WTC11 (cell line): ENCODE measurements at regions not wholly inside any gene's neighbourhood (a gene's known extent, or its start where the extent isn't known, plus 50 kb on each side); places are given as distances from the start of the nearest gene placed in this dataset.

Experiments used
- ETV6 ChIP-seq: sonication (generic); formaldehyde crosslinking; IDR thresholded peaks from 2 replicates; pipeline ENCODE4 v1.8.1; 2022; ENCODE audit warnings: mild to moderate bottlenecking, missing genetic modification reagents
- FOXJ3 ChIP-seq: sonication (generic); formaldehyde crosslinking; IDR thresholded peaks from 2 replicates; pipeline ENCODE4 v1.9.0; 2021; ENCODE audit warnings: missing genetic modification reagents, mild to moderate bottlenecking, borderline replicate concordance
- FOXK1 ChIP-seq: sonication (generic); formaldehyde crosslinking; IDR thresholded peaks from 2 replicates; pipeline ENCODE4 v1.8.0; 2022; ENCODE audit warnings: mild to moderate bottlenecking, moderate library complexity, missing genetic modification reagents
- NR1H2 ChIP-seq: sonication (generic); formaldehyde crosslinking; IDR thresholded peaks from 2 replicates; pipeline ENCODE4 v1.9.0; 2021; ENCODE audit warnings: mild to moderate bottlenecking, moderate library complexity, missing genetic modification reagents
- SP1 ChIP-seq: sonication (generic); formaldehyde crosslinking; conservative IDR thresholded peaks from 2 replicates; pipeline ENCODE4 v1.8.1; 2022; ENCODE audit warnings: missing genetic modification reagents
- TCF7 ChIP-seq: sonication (generic); formaldehyde crosslinking; IDR thresholded peaks from 2 replicates; pipeline ENCODE4 v1.8.0; 2022; ENCODE audit warnings: mild to moderate bottlenecking, low read depth, missing genetic modification reagents, moderate library complexity
- TF ChIP-seq, protein P1 (sequence below): sonication (generic); formaldehyde crosslinking; conservative IDR thresholded peaks from 2 replicates; pipeline ENCODE4 v1.8.1; 2023; ENCODE audit warnings: mild to moderate bottlenecking, low read depth, missing genetic modification reagents, moderate library complexity
- TF ChIP-seq, protein P2 (sequence below): fragments of 200-600 bp; IDR thresholded peaks from 2 replicates; pipeline ENCODE4 v1.8.0; 2022; ENCODE audit warnings: antibody characterized with exemption
- TF ChIP-seq, protein P3 (sequence below): sonication (generic); formaldehyde crosslinking; IDR thresholded peaks from 2 replicates; pipeline ENCODE4 v1.8.1; 2022; ENCODE audit warnings: low read depth, mild to moderate bottlenecking, moderate library complexity, missing genetic modification reagents, borderline replicate concordance
- TF ChIP-seq, protein P4 (sequence below): sonication (generic); formaldehyde crosslinking; IDR thresholded peaks from 2 replicates; pipeline ENCODE4 v1.8.0; 2022; ENCODE audit warnings: mild to moderate bottlenecking, missing genetic modification reagents
- TF ChIP-seq, protein P5 (sequence below): sonication (generic); formaldehyde crosslinking; conservative IDR thresholded peaks from 2 replicates; pipeline ENCODE4 v1.8.1; 2022; ENCODE audit warnings: mild to moderate bottlenecking, missing genetic modification reagents
- TF ChIP-seq, protein P6 (sequence below): sonication (generic); formaldehyde crosslinking; IDR thresholded peaks from 2 replicates; pipeline ENCODE4 v1.8.0; 2022; ENCODE audit warnings: missing genetic modification reagents
- TF ChIP-seq, protein P7 (sequence below): sonication (generic); formaldehyde crosslinking; IDR thresholded peaks from 2 replicates; pipeline ENCODE4 v1.8.1; 2022; ENCODE audit warnings: low read depth, missing genetic modification reagents, borderline replicate concordance

DNA sequence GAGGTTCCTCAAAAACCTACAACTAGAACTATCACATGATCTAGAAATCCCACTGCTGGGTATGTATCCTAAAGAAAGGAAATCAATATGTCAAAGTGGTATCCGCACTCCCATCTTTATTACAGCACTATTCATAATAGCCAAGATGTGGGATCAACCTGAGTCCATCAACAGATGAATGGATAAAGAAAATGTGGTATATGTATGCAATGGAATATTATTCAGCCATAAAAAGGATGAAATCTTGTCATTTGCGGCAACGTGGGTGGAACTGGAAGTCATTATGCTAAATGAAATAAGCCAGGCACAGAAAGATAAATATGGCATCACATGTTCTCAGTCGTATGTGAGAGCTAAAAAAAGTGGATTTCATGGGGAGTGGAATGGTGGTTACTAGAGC is 77.5 kb upstream of the DIO3 start:
- TF ChIP-seq, protein P1, sequence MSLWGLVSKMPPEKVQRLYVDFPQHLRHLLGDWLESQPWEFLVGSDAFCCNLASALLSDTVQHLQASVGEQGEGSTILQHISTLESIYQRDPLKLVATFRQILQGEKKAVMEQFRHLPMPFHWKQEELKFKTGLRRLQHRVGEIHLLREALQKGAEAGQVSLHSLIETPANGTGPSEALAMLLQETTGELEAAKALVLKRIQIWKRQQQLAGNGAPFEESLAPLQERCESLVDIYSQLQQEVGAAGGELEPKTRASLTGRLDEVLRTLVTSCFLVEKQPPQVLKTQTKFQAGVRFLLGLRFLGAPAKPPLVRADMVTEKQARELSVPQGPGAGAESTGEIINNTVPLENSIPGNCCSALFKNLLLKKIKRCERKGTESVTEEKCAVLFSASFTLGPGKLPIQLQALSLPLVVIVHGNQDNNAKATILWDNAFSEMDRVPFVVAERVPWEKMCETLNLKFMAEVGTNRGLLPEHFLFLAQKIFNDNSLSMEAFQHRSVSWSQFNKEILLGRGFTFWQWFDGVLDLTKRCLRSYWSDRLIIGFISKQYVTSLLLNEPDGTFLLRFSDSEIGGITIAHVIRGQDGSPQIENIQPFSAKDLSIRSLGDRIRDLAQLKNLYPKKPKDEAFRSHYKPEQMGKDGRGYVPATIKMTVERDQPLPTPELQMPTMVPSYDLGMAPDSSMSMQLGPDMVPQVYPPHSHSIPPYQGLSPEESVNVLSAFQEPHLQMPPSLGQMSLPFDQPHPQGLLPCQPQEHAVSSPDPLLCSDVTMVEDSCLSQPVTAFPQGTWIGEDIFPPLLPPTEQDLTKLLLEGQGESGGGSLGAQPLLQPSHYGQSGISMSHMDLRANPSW (CRISPR knock-in tag), result no peak
- TF ChIP-seq, protein P2, sequence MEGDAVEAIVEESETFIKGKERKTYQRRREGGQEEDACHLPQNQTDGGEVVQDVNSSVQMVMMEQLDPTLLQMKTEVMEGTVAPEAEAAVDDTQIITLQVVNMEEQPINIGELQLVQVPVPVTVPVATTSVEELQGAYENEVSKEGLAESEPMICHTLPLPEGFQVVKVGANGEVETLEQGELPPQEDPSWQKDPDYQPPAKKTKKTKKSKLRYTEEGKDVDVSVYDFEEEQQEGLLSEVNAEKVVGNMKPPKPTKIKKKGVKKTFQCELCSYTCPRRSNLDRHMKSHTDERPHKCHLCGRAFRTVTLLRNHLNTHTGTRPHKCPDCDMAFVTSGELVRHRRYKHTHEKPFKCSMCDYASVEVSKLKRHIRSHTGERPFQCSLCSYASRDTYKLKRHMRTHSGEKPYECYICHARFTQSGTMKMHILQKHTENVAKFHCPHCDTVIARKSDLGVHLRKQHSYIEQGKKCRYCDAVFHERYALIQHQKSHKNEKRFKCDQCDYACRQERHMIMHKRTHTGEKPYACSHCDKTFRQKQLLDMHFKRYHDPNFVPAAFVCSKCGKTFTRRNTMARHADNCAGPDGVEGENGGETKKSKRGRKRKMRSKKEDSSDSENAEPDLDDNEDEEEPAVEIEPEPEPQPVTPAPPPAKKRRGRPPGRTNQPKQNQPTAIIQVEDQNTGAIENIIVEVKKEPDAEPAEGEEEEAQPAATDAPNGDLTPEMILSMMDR, result no peak
- TF ChIP-seq NR1H2 (CRISPR knock-in tag) (no peak), TCF7 (CRISPR knock-in tag) (no peak), FOXK1 (CRISPR knock-in tag) (no peak), FOXJ3 (CRISPR knock-in tag) (no peak), SP1 (CRISPR knock-in tag) (no peak), ETV6 (CRISPR knock-in tag) (no peak)
- TF ChIP-seq, protein P3, sequence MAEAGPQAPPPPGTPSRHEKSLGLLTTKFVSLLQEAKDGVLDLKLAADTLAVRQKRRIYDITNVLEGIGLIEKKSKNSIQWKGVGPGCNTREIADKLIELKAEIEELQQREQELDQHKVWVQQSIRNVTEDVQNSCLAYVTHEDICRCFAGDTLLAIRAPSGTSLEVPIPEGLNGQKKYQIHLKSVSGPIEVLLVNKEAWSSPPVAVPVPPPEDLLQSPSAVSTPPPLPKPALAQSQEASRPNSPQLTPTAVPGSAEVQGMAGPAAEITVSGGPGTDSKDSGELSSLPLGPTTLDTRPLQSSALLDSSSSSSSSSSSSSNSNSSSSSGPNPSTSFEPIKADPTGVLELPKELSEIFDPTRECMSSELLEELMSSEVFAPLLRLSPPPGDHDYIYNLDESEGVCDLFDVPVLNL (CRISPR knock-in tag), result no peak
- TF ChIP-seq, protein P4, sequence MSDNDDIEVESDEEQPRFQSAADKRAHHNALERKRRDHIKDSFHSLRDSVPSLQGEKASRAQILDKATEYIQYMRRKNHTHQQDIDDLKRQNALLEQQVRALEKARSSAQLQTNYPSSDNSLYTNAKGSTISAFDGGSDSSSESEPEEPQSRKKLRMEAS (CRISPR knock-in tag), result no peak
- TF ChIP-seq, protein P5, sequence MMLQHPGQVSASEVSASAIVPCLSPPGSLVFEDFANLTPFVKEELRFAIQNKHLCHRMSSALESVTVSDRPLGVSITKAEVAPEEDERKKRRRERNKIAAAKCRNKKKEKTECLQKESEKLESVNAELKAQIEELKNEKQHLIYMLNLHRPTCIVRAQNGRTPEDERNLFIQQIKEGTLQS (CRISPR knock-in tag), result no peak
- TF ChIP-seq, protein P6, sequence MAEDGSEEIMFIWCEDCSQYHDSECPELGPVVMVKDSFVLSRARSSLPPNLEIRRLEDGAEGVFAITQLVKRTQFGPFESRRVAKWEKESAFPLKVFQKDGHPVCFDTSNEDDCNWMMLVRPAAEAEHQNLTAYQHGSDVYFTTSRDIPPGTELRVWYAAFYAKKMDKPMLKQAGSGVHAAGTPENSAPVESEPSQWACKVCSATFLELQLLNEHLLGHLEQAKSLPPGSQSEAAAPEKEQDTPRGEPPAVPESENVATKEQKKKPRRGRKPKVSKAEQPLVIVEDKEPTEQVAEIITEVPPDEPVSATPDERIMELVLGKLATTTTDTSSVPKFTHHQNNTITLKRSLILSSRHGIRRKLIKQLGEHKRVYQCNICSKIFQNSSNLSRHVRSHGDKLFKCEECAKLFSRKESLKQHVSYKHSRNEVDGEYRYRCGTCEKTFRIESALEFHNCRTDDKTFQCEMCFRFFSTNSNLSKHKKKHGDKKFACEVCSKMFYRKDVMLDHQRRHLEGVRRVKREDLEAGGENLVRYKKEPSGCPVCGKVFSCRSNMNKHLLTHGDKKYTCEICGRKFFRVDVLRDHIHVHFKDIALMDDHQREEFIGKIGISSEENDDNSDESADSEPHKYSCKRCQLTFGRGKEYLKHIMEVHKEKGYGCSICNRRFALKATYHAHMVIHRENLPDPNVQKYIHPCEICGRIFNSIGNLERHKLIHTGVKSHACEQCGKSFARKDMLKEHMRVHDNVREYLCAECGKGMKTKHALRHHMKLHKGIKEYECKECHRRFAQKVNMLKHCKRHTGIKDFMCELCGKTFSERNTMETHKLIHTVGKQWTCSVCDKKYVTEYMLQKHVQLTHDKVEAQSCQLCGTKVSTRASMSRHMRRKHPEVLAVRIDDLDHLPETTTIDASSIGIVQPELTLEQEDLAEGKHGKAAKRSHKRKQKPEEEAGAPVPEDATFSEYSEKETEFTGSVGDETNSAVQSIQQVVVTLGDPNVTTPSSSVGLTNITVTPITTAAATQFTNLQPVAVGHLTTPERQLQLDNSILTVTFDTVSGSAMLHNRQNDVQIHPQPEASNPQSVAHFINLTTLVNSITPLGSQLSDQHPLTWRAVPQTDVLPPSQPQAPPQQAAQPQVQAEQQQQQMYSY, result no peak
- TF ChIP-seq, protein P7, sequence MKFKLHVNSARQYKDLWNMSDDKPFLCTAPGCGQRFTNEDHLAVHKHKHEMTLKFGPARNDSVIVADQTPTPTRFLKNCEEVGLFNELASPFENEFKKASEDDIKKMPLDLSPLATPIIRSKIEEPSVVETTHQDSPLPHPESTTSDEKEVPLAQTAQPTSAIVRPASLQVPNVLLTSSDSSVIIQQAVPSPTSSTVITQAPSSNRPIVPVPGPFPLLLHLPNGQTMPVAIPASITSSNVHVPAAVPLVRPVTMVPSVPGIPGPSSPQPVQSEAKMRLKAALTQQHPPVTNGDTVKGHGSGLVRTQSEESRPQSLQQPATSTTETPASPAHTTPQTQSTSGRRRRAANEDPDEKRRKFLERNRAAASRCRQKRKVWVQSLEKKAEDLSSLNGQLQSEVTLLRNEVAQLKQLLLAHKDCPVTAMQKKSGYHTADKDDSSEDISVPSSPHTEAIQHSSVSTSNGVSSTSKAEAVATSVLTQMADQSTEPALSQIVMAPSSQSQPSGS (CRISPR knock-in tag), result no peak
